Caco-2 (cell line): ENCODE measurements at regions not wholly inside any gene's neighbourhood (a gene's known extent, or its start where the extent isn't known, plus 50 kb on each side); places are given as distances from the start of the nearest gene placed in this dataset.

Experiments used
- BruUV-seq: library from RNA; stranded (reverse); fragments of 400-500 nt; replicated peaks from 2 replicates; lab custom pipeline; 2021; lab: Mats Ljungman, UMichigan
- CTCF ChIA-PET: fragments of 300-600 bp; sonication (Branson Sonifier 250); formaldehyde crosslinking; loops from one replicate; lab custom pipeline; 2022; ENCODE audit warnings: antibody characterized with exemption; lab: Charles Lee
- POLR2A ChIA-PET: fragments of 300-600 bp; sonication (Branson Sonifier 250); formaldehyde crosslinking; loops from one replicate; lab custom pipeline; 2022; ENCODE audit warnings: antibody characterized with exemption; lab: Charles Lee
- DNase-seq, 2 experiments: peaks; one replicate each; pipeline versions ENCODE4 v3.0.0 to v3.0.0-alpha.2; 2020 to 2022
- H3K27me3 ChIP-seq: replicated peaks from 2 replicates; pipeline ENCODE4 v1.6.0; 2011; ENCODE audit warnings: low read length; ENCODE audit not compliant: control insufficient read depth, insufficient read depth
- H3K36me3 ChIP-seq: 2 replicates; pipeline ENCODE4 v1.5.1; 2011; ENCODE audit warnings: low read length; ENCODE audit not compliant: control insufficient read depth, insufficient read depth
- H3K4me1 ChIP-seq: fragments of 250-450 bp; sonication (Bioruptor Pico); 2 replicates; pipeline ENCODE4 v1.5.1; 2020; ENCODE audit warnings: mild to moderate bottlenecking
- H3K4me3 ChIP-seq: 2 replicates; pipeline ENCODE4 v1.5.1; 2011; ENCODE audit warnings: low read depth, mild to moderate bottlenecking, control low read depth, low read length
- H3K9me3 ChIP-seq: fragments of 250-450 bp; sonication (Bioruptor Pico); 2 replicates; pipeline ENCODE4 v1.5.1; 2020; ENCODE audit warnings: mild to moderate bottlenecking, moderate library complexity
- H3K27ac Mint-ChIP-seq: one replicate; pipeline ENCODE4 v1.8.0; 2022; ENCODE audit warnings: mixed read lengths; ENCODE audit not compliant: unreplicated experiment
- H3K27me3 Mint-ChIP-seq: one replicate; pipeline ENCODE4 v1.8.0; 2022; ENCODE audit warnings: mixed read lengths; ENCODE audit not compliant: insufficient read depth, unreplicated experiment
- H3K36me3 Mint-ChIP-seq: one replicate; pipeline ENCODE4 v1.8.0; 2022; ENCODE audit warnings: mild to moderate bottlenecking, mixed read lengths; ENCODE audit not compliant: insufficient read depth, unreplicated experiment
- H3K4me1 Mint-ChIP-seq: one replicate; pipeline ENCODE4 v1.8.0; 2022; ENCODE audit warnings: low read depth, mixed read lengths; ENCODE audit not compliant: unreplicated experiment
- H3K4me3 Mint-ChIP-seq: one replicate; pipeline ENCODE4 v1.8.0; 2022; ENCODE audit warnings: mild to moderate bottlenecking, moderate library complexity, mixed read lengths; ENCODE audit not compliant: unreplicated experiment
- H3K9me3 Mint-ChIP-seq: one replicate; pipeline ENCODE4 v1.8.0; 2022; ENCODE audit warnings: mixed read lengths; ENCODE audit not compliant: unreplicated experiment
- intact Hi-C: fragments of 100-400 bp; cut with micrococcal nuclease; formaldehyde crosslinking; loops from one replicate; pipeline ENCODE4 v1.10.0; 2022; ENCODE audit not compliant: unreplicated experiment
- TF ChIP-seq, protein P1 (sequence below), 2 experiments: fragments of 200-600 bp in 1 of 2; IDR thresholded peaks; 1 replicate in 1 of 2; 2 replicates in 1 of 2; pipeline versions ENCODE4 v1.5.1 to v1.8.0; 2011 to 2022; ENCODE audit warnings: antibody characterized with exemption in 1 of 2, control low read depth in 1 of 2, inconsistent platforms in 1 of 2, low read depth in 1 of 2, low read length in 1 of 2, mild to moderate bottlenecking in 1 of 2, moderate library complexity in 1 of 2; ENCODE audit not compliant: insufficient read depth in 1 of 2, severe bottlenecking in 1 of 2, unreplicated experiment in 1 of 2

DNA sequence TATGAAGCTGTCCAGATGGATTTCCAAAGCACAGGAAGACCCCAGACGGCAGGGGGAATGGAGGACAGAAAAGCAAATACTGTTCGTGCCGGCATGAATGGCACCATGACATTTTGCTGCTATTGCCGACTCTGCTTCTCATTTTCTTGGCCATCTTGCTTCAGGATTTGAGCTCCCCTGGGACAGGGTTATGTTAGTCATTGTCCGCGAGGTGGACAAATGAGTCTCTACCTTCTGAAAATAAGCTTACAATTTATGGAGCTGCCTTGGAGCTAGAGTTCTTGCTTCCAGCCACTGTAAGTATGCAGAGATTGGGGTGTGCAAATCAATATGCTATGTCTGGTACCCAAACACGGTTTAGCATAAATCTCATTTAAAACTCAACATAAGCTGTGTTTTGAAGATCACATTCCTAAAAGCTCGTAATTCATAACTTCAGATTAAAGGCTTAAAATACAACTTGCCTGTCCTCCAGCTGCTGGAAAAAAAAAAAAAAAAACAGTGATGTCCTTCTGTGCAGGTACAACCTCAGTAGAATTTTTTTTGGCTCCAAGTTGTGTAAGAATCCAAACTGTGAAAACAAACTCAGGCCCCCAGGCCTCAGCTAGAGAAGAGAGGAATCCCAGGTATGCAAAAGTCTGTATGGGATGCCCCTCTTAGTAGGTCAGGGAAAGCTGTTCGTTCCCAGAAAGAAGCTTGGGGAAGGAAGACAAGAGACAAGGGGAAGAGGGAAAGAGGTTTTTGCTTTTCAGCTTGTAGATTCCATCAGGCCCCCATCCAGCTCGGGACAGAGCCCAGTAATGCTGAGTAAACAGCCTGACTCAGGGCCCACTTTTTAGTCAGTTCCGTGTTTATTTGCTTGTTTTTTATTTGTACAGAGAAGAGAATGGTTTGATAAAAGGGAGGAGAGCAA, 184.2 kb upstream of the FOXA2 start:
- Histone ChIP-seq H3K9me3 (0 out of 2 replicates have a peak, but pooled peaks cover 7% of the 10 kb centered on the region), H3K36me3 (no peaks in the 10 kb centered on the region), H3K4me3 (no peak overlapping the region), H3K27me3 (no peaks in the 10 kb centered on the region), H3K4me1 (peaks cover 61% of the 10 kb centered on the region)
- peaks cover 9% of the 10 kb centered on the region for H3K36me3 Mint-ChIP-seq
- peaks cover 56% of the 10 kb centered on the region for H3K4me1 Mint-ChIP-seq
- H3K9me3 Mint-ChIP-seq = peaks cover 17% of the 10 kb centered on the region
- H3K27me3 Mint-ChIP-seq = no peaks in the 10 kb centered on the region
- ChIA-PET POLR2A (interaction anchor here (0.6 to 1.1 kb wide), 3 partner anchors 28 to 581 kb away, joined by 3 to 6 read pairs (median 5); no protein-coding TSS in a partner anchor), CTCF (interaction anchor here (0.6 to 1.3 kb wide), 5 partner anchors 34 to 474 kb away, joined by 3 to 5 read pairs (median 3); no protein-coding TSS in a partner anchor)
- BruUV-seq = no TSS peak
- TF ChIP-seq, protein P1, sequence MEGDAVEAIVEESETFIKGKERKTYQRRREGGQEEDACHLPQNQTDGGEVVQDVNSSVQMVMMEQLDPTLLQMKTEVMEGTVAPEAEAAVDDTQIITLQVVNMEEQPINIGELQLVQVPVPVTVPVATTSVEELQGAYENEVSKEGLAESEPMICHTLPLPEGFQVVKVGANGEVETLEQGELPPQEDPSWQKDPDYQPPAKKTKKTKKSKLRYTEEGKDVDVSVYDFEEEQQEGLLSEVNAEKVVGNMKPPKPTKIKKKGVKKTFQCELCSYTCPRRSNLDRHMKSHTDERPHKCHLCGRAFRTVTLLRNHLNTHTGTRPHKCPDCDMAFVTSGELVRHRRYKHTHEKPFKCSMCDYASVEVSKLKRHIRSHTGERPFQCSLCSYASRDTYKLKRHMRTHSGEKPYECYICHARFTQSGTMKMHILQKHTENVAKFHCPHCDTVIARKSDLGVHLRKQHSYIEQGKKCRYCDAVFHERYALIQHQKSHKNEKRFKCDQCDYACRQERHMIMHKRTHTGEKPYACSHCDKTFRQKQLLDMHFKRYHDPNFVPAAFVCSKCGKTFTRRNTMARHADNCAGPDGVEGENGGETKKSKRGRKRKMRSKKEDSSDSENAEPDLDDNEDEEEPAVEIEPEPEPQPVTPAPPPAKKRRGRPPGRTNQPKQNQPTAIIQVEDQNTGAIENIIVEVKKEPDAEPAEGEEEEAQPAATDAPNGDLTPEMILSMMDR (IDR thresholded peaks at IDR 0.05; ENCODE audit: insufficient read depth in 1 of 2, low read depth in 1 of 2, low read length in 1 of 2, severe bottlenecking in 1 of 2, unreplicated experiment in 1 of 2) = no peak
- intact Hi-C loops = loop anchor here (1.0 kb wide), 1 partner anchor 26 kb away; no protein-coding TSS in a partner anchor
- peak overlapping the region; percentile 32 for H3K4me3 Mint-ChIP-seq
- peak overlapping the region; percentile 88 for H3K27ac Mint-ChIP-seq
- DNase-seq = peak; percentile 74 to 77

- intact Hi-C loops = no loop called here
- peaks cover 11% of the 10 kb centered on the region for H3K36me3 Mint-ChIP-seq
- Histone ChIP-seq H3K9me3 (0 out of 2 replicates have a peak, but pooled peaks cover 7% of the 10 kb centered on the region), H3K36me3 (no peaks in the 10 kb centered on the region), H3K27me3 (no peaks in the 10 kb centered on the region), H3K4me3 (no peak overlapping the region), H3K4me1 (peaks cover 78% of the 10 kb centered on the region)
- peaks cover 17% of the 10 kb centered on the region for H3K9me3 Mint-ChIP-seq
- H3K4me3 Mint-ChIP-seq = no peak overlapping the region
- H3K27me3 Mint-ChIP-seq = no peaks in the 10 kb centered on the region
- no peak for DNase-seq
- TF ChIP-seq, protein P1 (IDR thresholded peaks at IDR 0.05; ENCODE audit: insufficient read depth in 1 of 2, low read depth in 1 of 2, low read length in 1 of 2, severe bottlenecking in 1 of 2, unreplicated experiment in 1 of 2) = no peak
- CTCF ChIA-PET = no interaction called here
- H3K27ac Mint-ChIP-seq = peak overlapping the region; percentile 27
- BruUV-seq = no TSS peak
- H3K4me1 Mint-ChIP-seq = peaks cover 73% of the 10 kb centered on the region
- POLR2A ChIA-PET = no interaction called here
These were observed 185.9 kb upstream of the FOXA2 start for GRCh38 chr20:22770241-22770800.

DNA sequence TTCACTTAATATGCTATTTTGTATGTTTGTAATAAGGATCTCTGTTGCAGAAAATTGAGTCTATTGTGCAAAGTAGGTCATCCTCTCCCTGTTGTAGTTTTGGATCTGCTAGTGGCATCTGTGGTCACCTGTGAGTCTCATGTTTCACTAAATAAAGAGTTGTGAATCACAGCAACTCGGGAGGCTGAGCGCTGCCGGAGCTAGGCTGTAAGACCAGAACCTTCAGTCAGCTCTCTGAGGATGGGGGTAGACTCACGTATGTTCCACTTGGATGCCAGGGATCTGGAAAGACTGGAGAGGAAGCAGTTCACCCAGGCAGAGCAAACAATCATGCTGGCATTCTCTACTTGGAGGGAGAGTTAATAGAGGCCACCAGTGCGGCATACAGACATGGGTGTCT, 187.3 kb upstream of the FOXA2 start:
- Histone ChIP-seq H3K36me3 (no peaks in the 10 kb centered on the region), H3K27me3 (no peaks in the 10 kb centered on the region), H3K4me3 (no peak overlapping the region), H3K4me1 (peaks cover 92% of the 10 kb centered on the region), H3K9me3 (peaks cover 14% of the 10 kb centered on the region; the same call in 1 of the 2 replicates)
- no TSS peak for BruUV-seq
- H3K36me3 Mint-ChIP-seq = peaks cover 17% of the 10 kb centered on the region
- DNase-seq = no peak
- TF ChIP-seq, protein P1 (IDR thresholded peaks at IDR 0.05; ENCODE audit: insufficient read depth in 1 of 2, low read depth in 1 of 2, low read length in 1 of 2, severe bottlenecking in 1 of 2, unreplicated experiment in 1 of 2) = no peak
- no peak overlapping the region for H3K4me3 Mint-ChIP-seq
- H3K4me1 Mint-ChIP-seq = peaks cover 80% of the 10 kb centered on the region
- no peaks in the 10 kb centered on the region for H3K27me3 Mint-ChIP-seq
- peaks cover 26% of the 10 kb centered on the region for H3K9me3 Mint-ChIP-seq
- intact Hi-C loops = no loop called here
- CTCF ChIA-PET = no interaction called here
- peak overlapping the region; percentile 27 for H3K27ac Mint-ChIP-seq
- POLR2A ChIA-PET = no interaction called here
